ENCODE measurements at regions not wholly inside any gene's neighbourhood (a gene's known extent, or its start where the extent isn't known, plus 50 kb on each side); places are given as distances from the start of the nearest gene placed in this dataset.

DNA sequence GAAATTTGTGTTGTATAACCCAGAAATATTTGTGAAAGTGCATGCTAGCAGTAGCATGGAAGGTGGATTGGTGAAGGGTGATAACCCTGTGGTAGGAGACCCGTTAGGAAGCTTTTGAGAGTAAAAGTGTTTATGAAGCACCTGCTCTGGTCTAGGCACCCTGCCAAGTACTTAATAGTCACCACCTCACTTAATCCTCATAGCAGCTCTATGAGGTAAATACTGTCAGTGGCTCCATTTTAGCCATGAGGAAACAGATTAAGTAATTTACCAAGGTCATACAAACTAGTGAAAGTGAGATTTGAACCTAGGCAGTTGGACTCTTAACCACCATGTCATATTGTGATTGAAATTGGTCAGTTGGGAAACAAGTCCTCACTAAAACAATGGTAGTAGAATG is 66.8 kb downstream of the TET3 start:
- DNase-seq (ENCODE audit: low read depth) (no peak), FAIRE-seq (no peak)
- Histone ChIP-seq H3K9ac (ENCODE audit: low read length) (no peak overlapping the region), H4K20me1 (ENCODE audit: insufficient read depth, low read length) (peaks cover 48% of the 10 kb centered on the region), H3K36me3 (ENCODE audit: insufficient read depth, low read length) (peaks cover 2% of the 10 kb centered on the region), H3K9me3 (ENCODE audit: insufficient read depth, low read depth, low read length) (no peaks in the 10 kb centered on the region), H3K4me1 (ENCODE audit: insufficient read depth, low read length) (no peaks in the 10 kb centered on the region), H2AFZ (ENCODE audit: low read depth, low read length) (no peak overlapping the region), H3K27me3 (ENCODE audit: insufficient read depth, low read length) (no peaks in the 10 kb centered on the region), H3K4me3 (ENCODE audit: insufficient read depth, low read depth, low read length) (no peak overlapping the region), H3K27ac (ENCODE audit: low read depth, low read length) (no peak overlapping the region), H3K79me2 (ENCODE audit: insufficient read depth, low read length) (peaks cover 7% of the 10 kb centered on the region), H3K4me2 (ENCODE audit: low read length) (no peak overlapping the region)
- Mint-ChIP-seq H3K4me3 (ENCODE audit: unreplicated experiment) (no peak overlapping the region), H3K9me3 (ENCODE audit: unreplicated experiment) (no peaks in the 10 kb centered on the region), H3K27me3 (ENCODE audit: low read depth, unreplicated experiment) (no peaks in the 10 kb centered on the region), H3K4me1 (ENCODE audit: low read depth, unreplicated experiment) (peaks cover 30% of the 10 kb centered on the region), H3K27ac (ENCODE audit: unreplicated experiment) (no peak overlapping the region), H3K36me3 (ENCODE audit: low read depth, unreplicated experiment) (peaks cover 22% of the 10 kb centered on the region)
- no peak for TF ChIP-seq CTCF (IDR thresholded peaks at IDR 0.05; ENCODE audit: insufficient read depth, low read depth, low read length)
- no peak for TF ChIP-seq EZH2 (IDR thresholded peaks at IDR 0.05; ENCODE audit: insufficient read depth, low read length)

- Mint-ChIP-seq H3K27ac (ENCODE audit: unreplicated experiment) (no peak overlapping the region), H3K4me3 (ENCODE audit: unreplicated experiment) (no peak overlapping the region), H3K9me3 (ENCODE audit: unreplicated experiment) (no peaks in the 10 kb centered on the region), H3K36me3 (ENCODE audit: low read depth, unreplicated experiment) (peaks cover 11% of the 10 kb centered on the region), H3K27me3 (ENCODE audit: low read depth, unreplicated experiment) (no peaks in the 10 kb centered on the region), H3K4me1 (ENCODE audit: low read depth, unreplicated experiment) (peaks cover 28% of the 10 kb centered on the region)
- no peak for FAIRE-seq
- Histone ChIP-seq H3K27me3 (ENCODE audit: insufficient read depth, low read length) (no peaks in the 10 kb centered on the region), H2AFZ (ENCODE audit: low read depth, low read length) (no peak overlapping the region), H3K4me2 (ENCODE audit: low read length) (no peak overlapping the region), H3K9ac (ENCODE audit: low read length) (no peak overlapping the region), H4K20me1 (ENCODE audit: insufficient read depth, low read length) (peaks cover 53% of the 10 kb centered on the region), H3K9me3 (ENCODE audit: insufficient read depth, low read depth, low read length) (no peaks in the 10 kb centered on the region), H3K4me1 (ENCODE audit: insufficient read depth, low read length) (no peaks in the 10 kb centered on the region), H3K27ac (ENCODE audit: low read depth, low read length) (no peak overlapping the region), H3K79me2 (ENCODE audit: insufficient read depth, low read length) (peaks cover 7% of the 10 kb centered on the region), H3K36me3 (ENCODE audit: insufficient read depth, low read length) (peaks cover 2% of the 10 kb centered on the region), H3K4me3 (ENCODE audit: insufficient read depth, low read depth, low read length) (no peak overlapping the region)
- TF ChIP-seq CTCF (IDR thresholded peaks at IDR 0.05; ENCODE audit: insufficient read depth, low read depth, low read length) (no peak), EZH2 (IDR thresholded peaks at IDR 0.05; ENCODE audit: insufficient read depth, low read length) (no peak)
- no peak for DNase-seq (ENCODE audit: low read depth)
Measured at GRCh38 chr2:74052732-74053710, 68.3 kb downstream of the TET3 start.

Data from astrocyte (in vitro differentiated cells and primary cell).